ENCODE measurements at regions not wholly inside any gene's neighbourhood (a gene's known extent, or its start where the extent isn't known, plus 50 kb on each side); places are given as distances from the start of the nearest gene placed in this dataset.

DNA sequence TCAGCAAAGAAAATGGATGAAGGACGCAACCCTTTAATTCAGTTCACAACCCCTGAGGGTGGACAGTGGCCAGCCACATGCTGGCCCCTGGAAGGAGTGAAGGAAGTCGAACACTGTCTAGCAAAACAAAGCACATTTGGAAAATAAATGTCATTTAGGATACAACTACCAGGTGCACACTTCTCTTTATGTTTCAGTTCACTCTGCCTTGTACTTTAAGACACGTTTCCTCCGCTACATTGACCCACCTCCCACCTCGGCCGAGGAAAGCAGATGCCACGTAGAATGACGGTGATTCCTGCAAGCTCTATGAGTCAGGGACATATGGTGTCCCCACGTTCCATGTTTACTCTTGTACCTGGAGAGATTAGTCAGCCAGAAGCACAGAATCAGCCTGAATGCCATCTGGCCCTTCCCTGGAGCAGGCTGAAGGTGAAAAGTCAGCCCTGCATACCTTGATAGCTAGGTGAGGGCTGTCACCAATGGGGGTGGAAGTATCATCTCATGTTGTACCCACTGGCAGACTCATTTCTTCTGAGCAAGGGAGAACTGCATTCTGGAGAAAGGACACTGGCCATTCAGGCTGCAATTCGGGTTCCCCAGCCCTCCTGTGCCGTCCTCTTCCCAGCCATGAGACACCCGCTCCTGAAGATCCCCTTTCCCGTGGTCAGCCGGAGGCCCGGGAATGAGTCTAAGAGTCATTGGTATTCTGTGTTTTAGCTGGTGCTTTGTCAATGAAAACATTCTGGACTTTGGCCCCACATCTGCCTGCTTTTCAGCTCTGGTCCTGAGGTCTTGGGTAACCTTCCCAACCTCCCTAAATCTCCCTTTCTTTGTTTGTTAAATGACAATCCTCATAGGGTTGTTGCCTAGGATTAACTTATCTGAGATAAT lies 60.6 kb downstream of the FOXA2 start (continued):
- TF ChIP-seq, protein P1, sequence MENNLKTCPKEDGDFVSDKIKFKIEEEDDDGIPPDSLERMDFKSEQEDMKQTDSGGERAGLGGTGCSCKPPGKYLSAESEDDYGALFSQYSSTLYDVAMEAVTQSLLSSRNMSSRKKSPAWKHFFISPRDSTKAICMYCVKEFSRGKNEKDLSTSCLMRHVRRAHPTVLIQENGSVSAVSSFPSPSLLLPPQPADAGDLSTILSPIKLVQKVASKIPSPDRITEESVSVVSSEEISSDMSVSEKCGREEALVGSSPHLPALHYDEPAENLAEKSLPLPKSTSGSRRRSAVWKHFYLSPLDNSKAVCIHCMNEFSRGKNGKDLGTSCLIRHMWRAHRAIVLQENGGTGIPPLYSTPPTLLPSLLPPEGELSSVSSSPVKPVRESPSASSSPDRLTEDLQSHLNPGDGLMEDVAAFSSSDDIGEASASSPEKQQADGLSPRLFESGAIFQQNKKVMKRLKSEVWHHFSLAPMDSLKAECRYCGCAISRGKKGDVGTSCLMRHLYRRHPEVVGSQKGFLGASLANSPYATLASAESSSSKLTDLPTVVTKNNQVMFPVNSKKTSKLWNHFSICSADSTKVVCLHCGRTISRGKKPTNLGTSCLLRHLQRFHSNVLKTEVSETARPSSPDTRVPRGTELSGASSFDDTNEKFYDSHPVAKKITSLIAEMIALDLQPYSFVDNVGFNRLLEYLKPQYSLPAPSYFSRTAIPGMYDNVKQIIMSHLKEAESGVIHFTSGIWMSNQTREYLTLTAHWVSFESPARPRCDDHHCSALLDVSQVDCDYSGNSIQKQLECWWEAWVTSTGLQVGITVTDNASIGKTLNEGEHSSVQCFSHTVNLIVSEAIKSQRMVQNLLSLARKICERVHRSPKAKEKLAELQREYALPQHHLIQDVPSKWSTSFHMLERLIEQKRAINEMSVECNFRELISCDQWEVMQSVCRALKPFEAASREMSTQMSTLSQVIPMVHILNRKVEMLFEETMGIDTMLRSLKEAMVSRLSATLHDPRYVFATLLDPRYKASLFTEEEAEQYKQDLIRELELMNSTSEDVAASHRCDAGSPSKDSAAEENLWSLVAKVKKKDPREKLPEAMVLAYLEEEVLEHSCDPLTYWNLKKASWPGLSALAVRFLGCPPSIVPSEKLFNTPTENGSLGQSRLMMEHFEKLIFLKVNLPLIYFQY (CRISPR knock-in tag; IDR thresholded peaks at IDR 0.05; ENCODE audit: borderline replicate concordance) = peak; percentile 57; the same call in 1 of the 2 replicates
- TF ChIP-seq PCBP2 (optimal IDR thresholded peaks at IDR 0.05; ENCODE audit: low read depth, low read length, poor library complexity, severe bottlenecking) = no peak
- TF ChIP-seq, protein P2, sequence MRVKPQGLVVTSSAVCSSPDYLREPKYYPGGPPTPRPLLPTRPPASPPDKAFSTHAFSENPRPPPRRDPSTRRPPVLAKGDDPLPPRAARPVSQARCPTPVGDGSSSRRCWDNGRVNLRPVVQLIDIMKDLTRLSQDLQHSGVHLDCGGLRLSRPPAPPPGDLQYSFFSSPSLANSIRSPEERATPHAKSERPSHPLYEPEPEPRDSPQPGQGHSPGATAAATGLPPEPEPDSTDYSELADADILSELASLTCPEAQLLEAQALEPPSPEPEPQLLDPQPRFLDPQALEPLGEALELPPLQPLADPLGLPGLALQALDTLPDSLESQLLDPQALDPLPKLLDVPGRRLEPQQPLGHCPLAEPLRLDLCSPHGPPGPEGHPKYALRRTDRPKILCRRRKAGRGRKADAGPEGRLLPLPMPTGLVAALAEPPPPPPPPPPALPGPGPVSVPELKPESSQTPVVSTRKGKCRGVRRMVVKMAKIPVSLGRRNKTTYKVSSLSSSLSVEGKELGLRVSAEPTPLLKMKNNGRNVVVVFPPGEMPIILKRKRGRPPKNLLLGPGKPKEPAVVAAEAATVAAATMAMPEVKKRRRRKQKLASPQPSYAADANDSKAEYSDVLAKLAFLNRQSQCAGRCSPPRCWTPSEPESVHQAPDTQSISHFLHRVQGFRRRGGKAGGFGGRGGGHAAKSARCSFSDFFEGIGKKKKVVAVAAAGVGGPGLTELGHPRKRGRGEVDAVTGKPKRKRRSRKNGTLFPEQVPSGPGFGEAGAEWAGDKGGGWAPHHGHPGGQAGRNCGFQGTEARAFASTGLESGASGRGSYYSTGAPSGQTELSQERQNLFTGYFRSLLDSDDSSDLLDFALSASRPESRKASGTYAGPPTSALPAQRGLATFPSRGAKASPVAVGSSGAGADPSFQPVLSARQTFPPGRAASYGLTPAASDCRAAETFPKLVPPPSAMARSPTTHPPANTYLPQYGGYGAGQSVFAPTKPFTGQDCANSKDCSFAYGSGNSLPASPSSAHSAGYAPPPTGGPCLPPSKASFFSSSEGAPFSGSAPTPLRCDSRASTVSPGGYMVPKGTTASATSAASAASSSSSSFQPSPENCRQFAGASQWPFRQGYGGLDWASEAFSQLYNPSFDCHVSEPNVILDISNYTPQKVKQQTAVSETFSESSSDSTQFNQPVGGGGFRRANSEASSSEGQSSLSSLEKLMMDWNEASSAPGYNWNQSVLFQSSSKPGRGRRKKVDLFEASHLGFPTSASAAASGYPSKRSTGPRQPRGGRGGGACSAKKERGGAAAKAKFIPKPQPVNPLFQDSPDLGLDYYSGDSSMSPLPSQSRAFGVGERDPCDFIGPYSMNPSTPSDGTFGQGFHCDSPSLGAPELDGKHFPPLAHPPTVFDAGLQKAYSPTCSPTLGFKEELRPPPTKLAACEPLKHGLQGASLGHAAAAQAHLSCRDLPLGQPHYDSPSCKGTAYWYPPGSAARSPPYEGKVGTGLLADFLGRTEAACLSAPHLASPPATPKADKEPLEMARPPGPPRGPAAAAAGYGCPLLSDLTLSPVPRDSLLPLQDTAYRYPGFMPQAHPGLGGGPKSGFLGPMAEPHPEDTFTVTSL (CRISPR knock-in tag; IDR thresholded peaks at IDR 0.05; ENCODE audit: borderline replicate concordance) = peak; percentile 97
- TF ChIP-seq, protein P3, sequence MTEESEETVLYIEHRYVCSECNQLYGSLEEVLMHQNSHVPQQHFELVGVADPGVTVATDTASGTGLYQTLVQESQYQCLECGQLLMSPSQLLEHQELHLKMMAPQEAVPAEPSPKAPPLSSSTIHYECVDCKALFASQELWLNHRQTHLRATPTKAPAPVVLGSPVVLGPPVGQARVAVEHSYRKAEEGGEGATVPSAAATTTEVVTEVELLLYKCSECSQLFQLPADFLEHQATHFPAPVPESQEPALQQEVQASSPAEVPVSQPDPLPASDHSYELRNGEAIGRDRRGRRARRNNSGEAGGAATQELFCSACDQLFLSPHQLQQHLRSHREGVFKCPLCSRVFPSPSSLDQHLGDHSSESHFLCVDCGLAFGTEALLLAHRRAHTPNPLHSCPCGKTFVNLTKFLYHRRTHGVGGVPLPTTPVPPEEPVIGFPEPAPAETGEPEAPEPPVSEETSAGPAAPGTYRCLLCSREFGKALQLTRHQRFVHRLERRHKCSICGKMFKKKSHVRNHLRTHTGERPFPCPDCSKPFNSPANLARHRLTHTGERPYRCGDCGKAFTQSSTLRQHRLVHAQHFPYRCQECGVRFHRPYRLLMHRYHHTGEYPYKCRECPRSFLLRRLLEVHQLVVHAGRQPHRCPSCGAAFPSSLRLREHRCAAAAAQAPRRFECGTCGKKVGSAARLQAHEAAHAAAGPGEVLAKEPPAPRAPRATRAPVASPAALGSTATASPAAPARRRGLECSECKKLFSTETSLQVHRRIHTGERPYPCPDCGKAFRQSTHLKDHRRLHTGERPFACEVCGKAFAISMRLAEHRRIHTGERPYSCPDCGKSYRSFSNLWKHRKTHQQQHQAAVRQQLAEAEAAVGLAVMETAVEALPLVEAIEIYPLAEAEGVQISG (CRISPR knock-in tag; IDR thresholded peaks at IDR 0.05) = peak; percentile 62
- no peak for TF ChIP-seq HNRNPUL1 (IDR thresholded peaks at IDR 0.05; ENCODE audit: low read depth, low read length)
- TF ChIP-seq HDAC6 (IDR thresholded peaks at IDR 0.05; ENCODE audit: low read depth, low read length) = 0 out of 2 replicates have a peak, but pooled peaks have one; percentile 25
- TF ChIP-seq, protein P4, sequence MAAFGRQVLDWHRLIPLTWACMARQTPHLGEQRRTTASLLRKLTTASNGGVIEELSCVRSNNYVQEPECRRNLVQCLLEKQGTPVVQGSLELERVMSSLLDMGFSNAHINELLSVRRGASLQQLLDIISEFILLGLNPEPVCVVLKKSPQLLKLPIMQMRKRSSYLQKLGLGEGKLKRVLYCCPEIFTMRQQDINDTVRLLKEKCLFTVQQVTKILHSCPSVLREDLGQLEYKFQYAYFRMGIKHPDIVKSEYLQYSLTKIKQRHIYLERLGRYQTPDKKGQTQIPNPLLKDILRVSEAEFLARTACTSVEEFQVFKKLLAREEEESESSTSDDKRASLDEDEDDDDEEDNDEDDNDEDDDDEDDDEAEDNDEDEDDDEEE (CRISPR knock-in tag; IDR thresholded peaks at IDR 0.05) = peak; percentile 24; the same call in 1 of the 2 replicates
- TF ChIP-seq, protein P5, sequence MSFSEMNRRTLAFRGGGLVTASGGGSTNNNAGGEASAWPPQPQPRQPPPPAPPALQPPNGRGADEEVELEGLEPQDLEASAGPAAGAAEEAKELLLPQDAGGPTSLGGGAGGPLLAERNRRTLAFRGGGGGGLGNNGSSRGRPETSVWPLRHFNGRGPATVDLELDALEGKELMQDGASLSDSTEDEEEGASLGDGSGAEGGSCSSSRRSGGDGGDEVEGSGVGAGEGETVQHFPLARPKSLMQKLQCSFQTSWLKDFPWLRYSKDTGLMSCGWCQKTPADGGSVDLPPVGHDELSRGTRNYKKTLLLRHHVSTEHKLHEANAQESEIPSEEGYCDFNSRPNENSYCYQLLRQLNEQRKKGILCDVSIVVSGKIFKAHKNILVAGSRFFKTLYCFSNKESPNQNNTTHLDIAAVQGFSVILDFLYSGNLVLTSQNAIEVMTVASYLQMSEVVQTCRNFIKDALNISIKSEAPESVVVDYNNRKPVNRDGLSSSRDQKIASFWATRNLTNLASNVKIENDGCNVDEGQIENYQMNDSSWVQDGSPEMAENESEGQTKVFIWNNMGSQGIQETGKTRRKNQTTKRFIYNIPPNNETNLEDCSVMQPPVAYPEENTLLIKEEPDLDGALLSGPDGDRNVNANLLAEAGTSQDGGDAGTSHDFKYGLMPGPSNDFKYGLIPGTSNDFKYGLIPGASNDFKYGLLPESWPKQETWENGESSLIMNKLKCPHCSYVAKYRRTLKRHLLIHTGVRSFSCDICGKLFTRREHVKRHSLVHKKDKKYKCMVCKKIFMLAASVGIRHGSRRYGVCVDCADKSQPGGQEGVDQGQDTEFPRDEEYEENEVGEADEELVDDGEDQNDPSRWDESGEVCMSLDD (CRISPR knock-in tag; IDR thresholded peaks at IDR 0.05; ENCODE audit: borderline replicate concordance) = no peak
- peak; percentile 57; the same call in 2 of the 3 replicates for TF ChIP-seq MXI1 (IDR thresholded peaks at IDR 0.05; ENCODE audit: borderline replicate concordance, low read depth, low read length)
- no peak for TF ChIP-seq ZNF432 (CRISPR knock-in tag; IDR thresholded peaks at IDR 0.05; ENCODE audit: borderline replicate concordance)

All from HepG2 (cell line).